ENCODE measurements at regions not wholly inside any gene's neighbourhood (a gene's known extent, or its start where the extent isn't known, plus 50 kb on each side); places are given as distances from the start of the nearest gene placed in this dataset.
"Not testable (repeated sequence)": the region's sequence is repeated elsewhere in the genome, so short reads cannot be mapped to it uniquely, and the experiment has no call there.

- DNase-seq (ENCODE audit: low spot score): no peak
These were observed 181.9 kb upstream of the HMHB1 start for GRCh38 chr5:143629871-143630659.

GRCh38 chr5:143625048-143625447 lies 186.9 kb upstream of the HMHB1 start:
- DNase-seq (ENCODE audit: low spot score): not testable (repeated sequence)

GRCh38 chr5:143624465-143624864 lies 187.5 kb upstream of the HMHB1 start:
- DNase-seq (ENCODE audit: low spot score): no peak

- DNase-seq (ENCODE audit: low spot score): no peak
These were observed 192.9 kb upstream of the HMHB1 start for GRCh38 chr5:143619040-143619439.

GRCh38 chr5:143618141-143618540 lies 193.8 kb upstream of the HMHB1 start:
- DNase-seq (ENCODE audit: low spot score): no peak

GRCh38 chr5:143614831-143615230 lies 197.1 kb upstream of the HMHB1 start:
- no peak for DNase-seq (ENCODE audit: low spot score)

GRCh38 chr5:143613329-143613728 lies 198.6 kb upstream of the HMHB1 start:
- no peak for DNase-seq (ENCODE audit: low spot score)

GRCh38 chr5:143610946-143611345 lies 201.0 kb upstream of the HMHB1 start:
- no peak for DNase-seq (ENCODE audit: low spot score)

- no peak for DNase-seq (ENCODE audit: low spot score)
These were observed 202.7 kb upstream of the NR3C1 start for GRCh38 chr5:143606043-143606752.

GRCh38 chr5:143605403-143606005 lies 202.0 kb upstream of the NR3C1 start:
- no peak for DNase-seq (ENCODE audit: low spot score)

- no peak for DNase-seq (ENCODE audit: low spot score)
These were observed 198.4 kb upstream of the NR3C1 start for GRCh38 chr5:143601917-143602333.

GRCh38 chr5:143601357-143601756 lies 197.9 kb upstream of the NR3C1 start:
- no peak for DNase-seq (ENCODE audit: low spot score)

GRCh38 chr5:143600396-143601075 lies 197.1 kb upstream of the NR3C1 start:
- no peak for DNase-seq (ENCODE audit: low spot score)

GRCh38 chr5:143599474-143599873 lies 196.0 kb upstream of the NR3C1 start:
- no peak for DNase-seq (ENCODE audit: low spot score)

GRCh38 chr5:143596824-143597223 lies 193.3 kb upstream of the NR3C1 start:
- DNase-seq (ENCODE audit: low spot score): no peak

GRCh38 chr5:143594902-143595818 lies 191.7 kb upstream of the NR3C1 start:
- DNase-seq (ENCODE audit: low spot score): no peak

GRCh38 chr5:143593723-143594122 lies 190.2 kb upstream of the NR3C1 start:
- no peak for DNase-seq (ENCODE audit: low spot score)

GRCh38 chr5:143592648-143593047 lies 189.2 kb upstream of the NR3C1 start:
- peak; percentile 8 for DNase-seq (ENCODE audit: low spot score)

- DNase-seq (ENCODE audit: low spot score): no peak
These were observed 185.6 kb upstream of the NR3C1 start for GRCh38 chr5:143588933-143589662.

GRCh38 chr5:143588121-143588520 lies 184.6 kb upstream of the NR3C1 start:
- not testable (repeated sequence) for DNase-seq (ENCODE audit: low spot score)
